ENCODE measurements at regions not wholly inside any gene's neighbourhood (a gene's known extent, or its start where the extent isn't known, plus 50 kb on each side); places are given as distances from the start of the nearest gene placed in this dataset.
"Not testable (repeated sequence)": the region's sequence is repeated elsewhere in the genome, so short reads cannot be mapped to it uniquely, and the experiment has no call there.

GRCh38 chrX:40853004-40853815 is 117.9 kb upstream of the MED14 start:
- no peaks in the 10 kb centered on the region for H3K9me3 ChIP-seq
- no peaks in the 10 kb centered on the region for H3K27me3 ChIP-seq
- WGBS, 2 donors (ENCODE audit: low coverage in 1 of 2) = 23 to 38% methylated on average over 4 of the region's 4 CpGs
- H3K36me3 ChIP-seq = no peaks in the 10 kb centered on the region
- H3K27ac ChIP-seq = no peak overlapping the region
- H3K4me1 ChIP-seq = no peaks in the 10 kb centered on the region
- H3K4me3 ChIP-seq = no peak overlapping the region
- no peak for ATAC-seq
- TF ChIP-seq CTCF (IDR thresholded peaks at IDR 0.05) = no peak
- TF ChIP-seq EP300 (IDR thresholded peaks at IDR 0.05) = no peak
- TF ChIP-seq POLR2AphosphoS5 (IDR thresholded peaks at IDR 0.05) = no peak
- TF ChIP-seq POLR2A (IDR thresholded peaks at IDR 0.05) = no peak

- ATAC-seq = no peak
- no peak for TF ChIP-seq POLR2A (IDR thresholded peaks at IDR 0.05)
- TF ChIP-seq EP300 (IDR thresholded peaks at IDR 0.05) = no peak
- TF ChIP-seq CTCF (IDR thresholded peaks at IDR 0.05) = no peak
- TF ChIP-seq POLR2AphosphoS5 (IDR thresholded peaks at IDR 0.05) = no peak
- Histone ChIP-seq H3K27me3 (no peaks in the 10 kb centered on the region), H3K9me3 (no peaks in the 10 kb centered on the region), H3K4me1 (no peaks in the 10 kb centered on the region), H3K36me3 (no peaks in the 10 kb centered on the region), H3K27ac (no peak overlapping the region), H3K4me3 (no peak overlapping the region)
Measured at GRCh38 chrX:40853816-40854123, 118.4 kb upstream of the MED14 start.

GRCh38 chrX:40854242-40854641 is 118.9 kb upstream of the MED14 start:
- TF ChIP-seq EP300 (IDR thresholded peaks at IDR 0.05) = no peak
- TF ChIP-seq POLR2AphosphoS5 (IDR thresholded peaks at IDR 0.05) = no peak
- TF ChIP-seq POLR2A (IDR thresholded peaks at IDR 0.05) = no peak
- no peak for TF ChIP-seq CTCF (IDR thresholded peaks at IDR 0.05)
- ATAC-seq = no peak

GRCh38 chrX:40855411-40855810 is 120.1 kb upstream of the MED14 start:
- Histone ChIP-seq H3K27me3 (no peaks in the 10 kb centered on the region), H3K36me3 (no peaks in the 10 kb centered on the region), H3K4me1 (no peaks in the 10 kb centered on the region), H3K9me3 (no peaks in the 10 kb centered on the region), H3K27ac (no peak overlapping the region), H3K4me3 (no peak overlapping the region)
- TF ChIP-seq POLR2AphosphoS5 (IDR thresholded peaks at IDR 0.05) (no peak), CTCF (IDR thresholded peaks at IDR 0.05) (no peak), POLR2A (IDR thresholded peaks at IDR 0.05) (no peak), EP300 (IDR thresholded peaks at IDR 0.05) (no peak)
- ATAC-seq = no peak

More at GRCh38 chrX:40854242-40854641, 118.9 kb upstream of the MED14 start:
- no peak overlapping the region for H3K27ac ChIP-seq
- H3K9me3 ChIP-seq = no peaks in the 10 kb centered on the region
- H3K36me3 ChIP-seq = no peaks in the 10 kb centered on the region
- 100% methylated on average over 1 of the region's 1 CpG for WGBS, 2 donors (ENCODE audit: low coverage in 1 of 2)
- H3K4me3 ChIP-seq = no peak overlapping the region
- H3K27me3 ChIP-seq = no peaks in the 10 kb centered on the region
- H3K4me1 ChIP-seq = no peaks in the 10 kb centered on the region

- ATAC-seq = no peak
- Histone ChIP-seq H3K27me3 (no peaks in the 10 kb centered on the region), H3K36me3 (no peaks in the 10 kb centered on the region), H3K4me1 (no peaks in the 10 kb centered on the region), H3K27ac (no peak overlapping the region), H3K4me3 (no peak overlapping the region), H3K9me3 (no peaks in the 10 kb centered on the region)
- TF ChIP-seq CTCF (IDR thresholded peaks at IDR 0.05) (no peak), EP300 (IDR thresholded peaks at IDR 0.05) (no peak), POLR2AphosphoS5 (IDR thresholded peaks at IDR 0.05) (no peak), POLR2A (IDR thresholded peaks at IDR 0.05) (no peak)
Measured at GRCh38 chrX:40855932-40856515, 120.7 kb upstream of the MED14 start.

- not testable (repeated sequence) for H3K9me3 ChIP-seq, H3K4me3 ChIP-seq, H3K36me3 ChIP-seq, ATAC-seq, H3K27ac ChIP-seq, H3K27me3 ChIP-seq
- no CpG with 5 or more reads among the region's 47 CpGs for WGBS, 2 donors (ENCODE audit: low coverage in 1 of 2)
- peaks cover 0 to 11% (median 0%) of the 10 kb centered on the region in 3 donors for H3K4me1 ChIP-seq
Measured at GRCh38 chrX:40861952-40862554, 126.7 kb upstream of the MED14 start.

GRCh38 chrX:40863260-40863659 is 127.9 kb upstream of the MED14 start:
- ATAC-seq, H3K4me3 ChIP-seq, H3K9me3 ChIP-seq, H3K36me3 ChIP-seq, H3K27ac ChIP-seq, H3K27me3 ChIP-seq: not testable (repeated sequence)
- H3K4me1 ChIP-seq = peaks cover 0 to 18% (median 0%) of the 10 kb centered on the region in 3 donors
- WGBS, 2 donors (ENCODE audit: low coverage in 1 of 2) = 30 to 71% methylated on average over 1 to 2 of the region's 4 CpGs

Data from gastroesophageal sphincter (tissue), 4 donors.